Endothelial cell of umbilical vein (primary cell): ENCODE measurements at regions not wholly inside any gene's neighbourhood (a gene's known extent, or its start where the extent isn't known, plus 50 kb on each side); places are given as distances from the start of the nearest gene placed in this dataset. TPM values are rescaled to one million over a fixed set of nuclear protein-coding genes. Genes with fewer than 3 reads are reported as not detected.

Source experiments
- microRNA counts: library from miRNA; unstranded; fragments of <30 nt; microRNA quantifications from one replicate; lab custom pipeline; 2016
- microRNA-seq: library from miRNA; unstranded; fragments of <30 nt; microRNA quantifications from one replicate; pipeline ENCODE4 v1.2.0, GENCODE V29; 2021; ENCODE audit warnings: borderline number of aligned reads, borderline replicate concordance
- small RNA-seq: library from RNA; depleted of rRNA; stranded (forward); fragments of <200 nt; gene quantifications from one replicate; pipeline ENCODE3, GENCODE V24; 2012; ENCODE audit warnings: low replicate concordance, low read depth; ENCODE audit not compliant: insufficient read depth, insufficient read length

MicroRNA genes in the stretch of these regions (microRNA counts, 767-probe panel; counts per million panel counts)
- 723 counts per million, percentile 96 among the panel's probes with 10 or more counts for microRNA hsa-miR-1299 (lab: Ali Mortazavi, UCI)

Small RNAs in the stretch of these regions (microRNA-seq; reads per million reads assigned to microRNA genes)
- gene MIR1299: not detected

Small RNAs in the stretch of these regions (small RNA-seq; reads per million reads assigned to genes)
- gene AL353626.2 (not detected), gene MIR1299 (not detected)
